ENCODE measurements at regions not wholly inside any gene's neighbourhood (a gene's known extent, or its start where the extent isn't known, plus 50 kb on each side); places are given as distances from the start of the nearest gene placed in this dataset.

GRCh38 chr2:33929467-33929866 lies 330.4 kb upstream of the FAM98A start:
- no peak overlapping the region for H3K9ac ChIP-seq (ENCODE audit: control insufficient read depth, insufficient read depth, low read length)
- H3K4me2 ChIP-seq (ENCODE audit: control insufficient read depth, insufficient read depth): no peak overlapping the region
- WGBS (ENCODE audit: insufficient coverage, insufficient replicate concordance, low lambda C conversion rate, missing lambda C conversion rate): 21% methylated on average over 4 of the region's 4 CpGs
- ChIA-PET RAD21 (ENCODE audit: unreplicated experiment) (no interaction called here), CTCF (interaction anchor here (1.1 kb wide), 1 partner anchor 15 kb away, joined by 3 read pairs; no protein-coding TSS in a partner anchor), SMC1A (ENCODE audit: uncharacterized antibody, unreplicated experiment) (interaction anchor here (1.0 to 1.2 kb wide), 3 partner anchors 14 to 81 kb away, joined by 3 to 4 read pairs (median 3); no protein-coding TSS in a partner anchor), POLR2A (no interaction called here)
- no peaks in the 10 kb centered on the region for H3K36me3 ChIP-seq (ENCODE audit: control insufficient read depth in 2 of 2, insufficient read depth in 2 of 2, low read length in 1 of 2)
- no peak overlapping the region for H2AFZ ChIP-seq (ENCODE audit: control insufficient read depth, low read depth, low read length)
- no peaks in the 10 kb centered on the region for H4K20me1 ChIP-seq (ENCODE audit: control insufficient read depth, insufficient read depth)
- peak; percentile 95 for ATAC-seq
- no peaks in the 10 kb centered on the region for H3K4me1 ChIP-seq (ENCODE audit: control insufficient read depth, insufficient read depth, low read length)
- H3K4me3 ChIP-seq: no peak overlapping the region
- H3K79me2 ChIP-seq (ENCODE audit: control insufficient read depth, insufficient read depth, low read length): no peaks in the 10 kb centered on the region
- H3K9me3 ChIP-seq (replicated peaks; ENCODE audit: control insufficient read depth, insufficient read depth, low read length): no peaks in the 10 kb centered on the region
- peak; percentile 33 for DNase-seq (ENCODE audit: low read depth, low spot score)
- intact Hi-C loops (cut with micrococcal nuclease; ENCODE audit: unreplicated experiment): no loop called here
- no TSS peak for BruUV-seq (replicated peaks)
- H3K27me3 ChIP-seq (replicated peaks in 1 of 2; ENCODE audit: control insufficient read depth in 2 of 2, insufficient read depth in 2 of 2, low read length in 1 of 2): no peaks in the 10 kb centered on the region
- no peak for FAIRE-seq
- in situ Hi-C loops (cut with MboI): no loop called here
- H3K27ac ChIP-seq (ENCODE audit: control insufficient read depth, insufficient read depth): no peak overlapping the region
- peak; percentile 65 for TF ChIP-seq RUNX3 (IDR thresholded peaks at IDR 0.05; ENCODE audit: low read length)
- TF ChIP-seq ATF2 (IDR thresholded peaks at IDR 0.05; ENCODE audit: low read length): peak; percentile 22; the same call in 1 of the 2 replicates
- no peak for TF ChIP-seq ZNF687 (IDR thresholded peaks at IDR 0.05)
- no peak for TF ChIP-seq CREM (IDR thresholded peaks at IDR 0.05; ENCODE audit: low read depth)
- no peak for TF ChIP-seq RAD51 (IDR thresholded peaks at IDR 0.05)
- TF ChIP-seq CREB1 (IDR thresholded peaks at IDR 0.05; ENCODE audit: low read depth): 0 out of 2 replicates have a peak, but pooled peaks have one; percentile 26
- no peak for TF ChIP-seq CEBPZ (IDR thresholded peaks at IDR 0.05; ENCODE audit: low read depth, low read length)
- no peak for TF ChIP-seq BCLAF1 (IDR thresholded peaks at IDR 0.05)

Measured in GM12878 (cell line).